Smooth muscle cell (in vitro differentiated cells): ENCODE measurements at regions not wholly inside any gene's neighbourhood (a gene's known extent, or its start where the extent isn't known, plus 50 kb on each side); places are given as distances from the start of the nearest gene placed in this dataset.

Source experiments
- DNase-seq: peaks from one replicate; lab custom pipeline; 2025; ENCODE audit not compliant: unreplicated experiment; lab: John Stamatoyannopoulos, UW
- H2AFZ ChIP-seq: fragments of 200-600 bp; sonication (generic); 2 replicates; pipeline ENCODE4 v1.6.0; 2016; ENCODE audit warnings: antibody characterized with exemption, low read depth, mild to moderate bottlenecking
- H3F3A ChIP-seq: fragments of 200-600 bp; sonication (generic); 2 replicates; pipeline ENCODE4 v1.6.0; 2017; ENCODE audit warnings: antibody characterized with exemption, low read depth
- H3K27ac ChIP-seq: fragments of 200-600 bp; sonication (generic); 2 replicates; pipeline ENCODE4 v1.5.1; 2016; ENCODE audit warnings: low read depth, mild to moderate bottlenecking
- H3K27me3 ChIP-seq: fragments of 200-600 bp; sonication (generic); 2 replicates; pipeline ENCODE4 v1.6.1; 2016; ENCODE audit warnings: low read depth, mild to moderate bottlenecking
- H3K36me3 ChIP-seq: fragments of 200-600 bp; sonication (generic); 2 replicates; pipeline ENCODE4 v1.5.1; 2016; ENCODE audit warnings: low read depth
- H3K4me1 ChIP-seq: fragments of 200-600 bp; sonication (generic); 2 replicates; pipeline ENCODE4 v1.5.1; 2016; ENCODE audit warnings: low read depth
- H3K4me2 ChIP-seq: fragments of 200-600 bp; sonication (generic); 2 replicates; pipeline ENCODE4 v1.6.0; 2016; ENCODE audit warnings: mild to moderate bottlenecking
- H3K4me3 ChIP-seq: fragments of 200-600 bp; sonication (generic); 2 replicates; pipeline ENCODE4 v1.5.1; 2016; ENCODE audit warnings: mild to moderate bottlenecking
- H3K79me2 ChIP-seq: fragments of 200-600 bp; sonication (generic); 2 replicates; pipeline ENCODE4 v1.6.0; 2016; ENCODE audit warnings: low read depth, mild to moderate bottlenecking
- H3K9ac ChIP-seq: fragments of 200-600 bp; sonication (generic); 2 replicates; pipeline ENCODE4 v1.6.0; 2016; ENCODE audit warnings: low read depth
- H3K9me3 ChIP-seq: fragments of 200-600 bp; sonication (generic); replicated peaks from 2 replicates; pipeline ENCODE4 v1.5.1; 2016; ENCODE audit warnings: low read depth
- H4K20me1 ChIP-seq: fragments of 200-600 bp; sonication (generic); 2 replicates; pipeline ENCODE4 v1.6.0; 2016; ENCODE audit warnings: low read depth
- CTCF ChIP-seq: fragments of 200-600 bp; sonication (generic); IDR thresholded peaks from 2 replicates; pipeline ENCODE4 v1.5.1; 2017; ENCODE audit warnings: borderline replicate concordance, mild to moderate bottlenecking, antibody characterized with exemption; ENCODE audit not compliant: insufficient read depth, poor library complexity, severe bottlenecking
- WGBS: methylation state at CpG from one replicate; pipeline ENCODE4 v1.1.7; 2016; ENCODE audit warnings: low lambda C conversion rate; 5-methylcytosine and 5-hydroxymethylcytosine counted together

GRCh38 chr14:22325676-22326400 lies 263.2 kb downstream of the DAD1 start:
- DNase-seq = no peak
- TF ChIP-seq CTCF = no peak
- Histone ChIP-seq H3K36me3 (no peaks in the 10 kb centered on the region), H2AFZ (no peak overlapping the region), H3K4me3 (no peak overlapping the region), H4K20me1 (no peaks in the 10 kb centered on the region), H3K9ac (no peak overlapping the region), H3K4me1 (no peaks in the 10 kb centered on the region), H3K4me2 (no peak overlapping the region), H3K27ac (no peak overlapping the region), H3K27me3 (no peaks in the 10 kb centered on the region), H3F3A (no peaks in the 10 kb centered on the region), H3K9me3 (no peaks in the 10 kb centered on the region), H3K79me2 (no peaks in the 10 kb centered on the region)
- WGBS = 77% methylated on average over 2 of the region's 2 CpGs

GRCh38 chr14:22320362-22320750 lies 268.7 kb downstream of the DAD1 start:
- no peaks in the 10 kb centered on the region for H3K27me3 ChIP-seq
- H3K9ac ChIP-seq = no peak overlapping the region
- H4K20me1 ChIP-seq = no peaks in the 10 kb centered on the region
- no peak overlapping the region for H3K27ac ChIP-seq
- no peak for TF ChIP-seq CTCF
- H3K4me3 ChIP-seq = no peak overlapping the region
- no peak for DNase-seq
- H3K9me3 ChIP-seq = no peaks in the 10 kb centered on the region
- H3K4me2 ChIP-seq = no peak overlapping the region
- H3K4me1 ChIP-seq = no peaks in the 10 kb centered on the region
- H3F3A ChIP-seq = no peaks in the 10 kb centered on the region
- H3K79me2 ChIP-seq = no peaks in the 10 kb centered on the region
- no peaks in the 10 kb centered on the region for H3K36me3 ChIP-seq
- H2AFZ ChIP-seq = no peak overlapping the region
- 64% methylated on average over 4 of the region's 4 CpGs for WGBS

GRCh38 chr14:22319526-22320361 lies 269.3 kb downstream of the DAD1 start:
- H3K36me3 ChIP-seq = no peaks in the 10 kb centered on the region
- H3K4me1 ChIP-seq = no peaks in the 10 kb centered on the region
- no peak for DNase-seq
- 36% methylated on average over 4 of the region's 4 CpGs for WGBS
- no peak overlapping the region for H2AFZ ChIP-seq
- no peaks in the 10 kb centered on the region for H3F3A ChIP-seq
- H3K4me2 ChIP-seq = no peak overlapping the region
- no peaks in the 10 kb centered on the region for H3K27me3 ChIP-seq
- no peak overlapping the region for H3K27ac ChIP-seq
- H3K4me3 ChIP-seq = no peak overlapping the region
- peak; percentile 54 for TF ChIP-seq CTCF
- H4K20me1 ChIP-seq = no peaks in the 10 kb centered on the region
- no peaks in the 10 kb centered on the region for H3K9me3 ChIP-seq
- H3K79me2 ChIP-seq = no peaks in the 10 kb centered on the region
- H3K9ac ChIP-seq = no peak overlapping the region
